Suprapubic skin (tissue), 3 donors: ENCODE measurements at regions not wholly inside any gene's neighbourhood (a gene's known extent, or its start where the extent isn't known, plus 50 kb on each side); places are given as distances from the start of the nearest gene placed in this dataset.

Experiments
- EP300 ChIP-seq: sonication (generic); formaldehyde crosslinking; IDR thresholded peaks from one replicate; pipeline ENCODE4 v1.6.1; 2017; ENCODE audit warnings: antibody characterized with exemption
- POLR2A ChIP-seq, 2 donors: fragments of 450-650 bp; IDR thresholded peaks; one replicate each; pipeline ENCODE4 v1.6.1; 2017; ENCODE audit warnings: antibody characterized with exemption in 2 of 2, mild to moderate bottlenecking in 2 of 2, moderate library complexity in 2 of 2
- TF ChIP-seq, protein P1 (sequence below), 2 donors: fragments of 200-600 bp in 1 of 2; fragments of 450-650 bp in 1 of 2; sonication (generic) in 1 of 2; IDR thresholded peaks; one replicate each; pipeline ENCODE4 v1.5.1; 2016 to 2019; ENCODE audit warnings: antibody characterized with exemption in 2 of 2, mild to moderate bottlenecking in 1 of 2, moderate library complexity in 1 of 2

- TF ChIP-seq EP300 (no peak), POLR2A (IDR thresholded peaks at IDR 0.05) (no peak)
- TF ChIP-seq, protein P1, sequence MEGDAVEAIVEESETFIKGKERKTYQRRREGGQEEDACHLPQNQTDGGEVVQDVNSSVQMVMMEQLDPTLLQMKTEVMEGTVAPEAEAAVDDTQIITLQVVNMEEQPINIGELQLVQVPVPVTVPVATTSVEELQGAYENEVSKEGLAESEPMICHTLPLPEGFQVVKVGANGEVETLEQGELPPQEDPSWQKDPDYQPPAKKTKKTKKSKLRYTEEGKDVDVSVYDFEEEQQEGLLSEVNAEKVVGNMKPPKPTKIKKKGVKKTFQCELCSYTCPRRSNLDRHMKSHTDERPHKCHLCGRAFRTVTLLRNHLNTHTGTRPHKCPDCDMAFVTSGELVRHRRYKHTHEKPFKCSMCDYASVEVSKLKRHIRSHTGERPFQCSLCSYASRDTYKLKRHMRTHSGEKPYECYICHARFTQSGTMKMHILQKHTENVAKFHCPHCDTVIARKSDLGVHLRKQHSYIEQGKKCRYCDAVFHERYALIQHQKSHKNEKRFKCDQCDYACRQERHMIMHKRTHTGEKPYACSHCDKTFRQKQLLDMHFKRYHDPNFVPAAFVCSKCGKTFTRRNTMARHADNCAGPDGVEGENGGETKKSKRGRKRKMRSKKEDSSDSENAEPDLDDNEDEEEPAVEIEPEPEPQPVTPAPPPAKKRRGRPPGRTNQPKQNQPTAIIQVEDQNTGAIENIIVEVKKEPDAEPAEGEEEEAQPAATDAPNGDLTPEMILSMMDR (IDR thresholded peaks at IDR 0.05), result no peak
These were observed 582.9 kb downstream of the MED13L start for GRCh38 chr12:115694564-115694963.
